ENCODE measurements at regions not wholly inside any gene's neighbourhood (a gene's known extent, or its start where the extent isn't known, plus 50 kb on each side); places are given as distances from the start of the nearest gene placed in this dataset.

GRCh38 chr2:116891191-116891590 lies 923.3 kb upstream of the DDX18 start:
- TF ChIP-seq EZH2 (IDR thresholded peaks at IDR 0.05; ENCODE audit: borderline replicate concordance, low read depth, low read length, severe bottlenecking) (no peak), MAX (IDR thresholded peaks at IDR 0.05; ENCODE audit: insufficient read depth, insufficient read length) (no peak)
